ENCODE measurements at regions not wholly inside any gene's neighbourhood (a gene's known extent, or its start where the extent isn't known, plus 50 kb on each side); places are given as distances from the start of the nearest gene placed in this dataset.

DNA sequence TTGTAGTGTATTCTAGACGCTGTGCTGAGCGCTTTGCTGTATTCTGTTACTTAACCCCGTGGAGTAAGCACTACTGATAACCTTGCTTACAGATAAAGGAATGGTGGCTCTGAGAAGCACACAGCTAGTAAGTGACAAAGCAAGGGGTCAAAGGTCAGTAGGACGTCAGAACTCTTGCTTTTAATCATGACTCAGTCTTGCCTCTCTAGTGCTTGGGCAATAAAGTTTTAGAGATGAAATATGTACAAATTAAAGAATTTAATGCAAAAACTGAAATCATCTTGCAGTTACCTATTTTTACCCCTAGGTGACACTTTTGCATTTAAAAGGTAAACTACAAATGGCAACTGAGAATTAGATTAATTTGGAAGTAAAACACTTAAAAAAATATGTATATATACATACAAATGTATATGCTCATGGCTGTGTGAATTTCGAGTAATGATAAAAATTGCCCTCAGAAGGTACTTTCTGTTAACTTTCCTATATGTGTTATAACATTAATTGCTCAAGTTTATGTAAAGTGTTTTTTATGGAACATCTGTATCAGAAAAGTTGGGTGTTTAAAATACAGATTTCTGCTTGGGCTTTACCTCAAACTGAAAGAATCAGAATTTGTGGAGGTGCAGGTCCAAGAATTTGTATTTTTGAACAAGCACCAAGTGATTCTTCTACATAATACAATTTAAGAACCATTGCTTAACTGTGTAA is 175.1 kb upstream of the DAB2 start:
- H3K4me1 ChIP-seq = peaks cover 11% of the 10 kb centered on the region; the same call in 2 of the 3 replicates
- ATAC-seq = peak; percentile 54 to 73
- 19% methylated on average over 5 of the region's 5 CpGs for WGBS (ENCODE audit: missing lambda C conversion rate)
- H3K4me2 ChIP-seq = peak overlapping the region; percentile 38
- DNase-seq (ENCODE audit: low read depth in 1 of 2, low spot score in 1 of 2) = peak; percentile 17 to 67
- no peaks in the 10 kb centered on the region; the same call in 2 of the 3 replicates for H3K9me3 ChIP-seq
- ChIA-PET POLR2A (no interaction called here), CTCF (interaction anchor here (1.0 to 2.3 kb wide), 10 partner anchors 9 to 1146 kb away, joined by 3 to 10 read pairs (median 4); no protein-coding TSS in a partner anchor)
- no peak overlapping the region for H3K27ac ChIP-seq
- TF ChIP-seq CHD2 (IDR thresholded peaks at IDR 0.05; ENCODE audit: low read length, partially characterized antibody) (no peak), TFCP2L1 (CRISPR knock-in tag; IDR thresholded peaks at IDR 0.05) (no peak), FOSL2 (IDR thresholded peaks at IDR 0.05) (no peak), FOSL2 (CRISPR knock-in tag; IDR thresholded peaks at IDR 0.05) (peak; percentile 60), ZFP36 (IDR thresholded peaks at IDR 0.05; ENCODE audit: borderline replicate concordance, partially characterized antibody) (no peak), MYC (IDR thresholded peaks at IDR 0.05; ENCODE audit: borderline replicate concordance, low read length) (no peak), RARB (CRISPR knock-in tag; IDR thresholded peaks at IDR 0.05) (no peak), RAD21 (conservative IDR thresholded peaks at IDR 0.05 in 1 of 2, IDR thresholded peaks at IDR 0.05 in 1 of 2) (peak; percentile 75 to 77), SMC3 (IDR thresholded peaks at IDR 0.05) (peak; percentile 70), TP53 (CRISPR knock-in tag; IDR thresholded peaks at IDR 0.05) (no peak), EHMT2 (IDR thresholded peaks at IDR 0.05; ENCODE audit: low read depth) (no peak), HDAC2 (IDR thresholded peaks at IDR 0.05) (no peak)
- TF ChIP-seq, protein P1, sequence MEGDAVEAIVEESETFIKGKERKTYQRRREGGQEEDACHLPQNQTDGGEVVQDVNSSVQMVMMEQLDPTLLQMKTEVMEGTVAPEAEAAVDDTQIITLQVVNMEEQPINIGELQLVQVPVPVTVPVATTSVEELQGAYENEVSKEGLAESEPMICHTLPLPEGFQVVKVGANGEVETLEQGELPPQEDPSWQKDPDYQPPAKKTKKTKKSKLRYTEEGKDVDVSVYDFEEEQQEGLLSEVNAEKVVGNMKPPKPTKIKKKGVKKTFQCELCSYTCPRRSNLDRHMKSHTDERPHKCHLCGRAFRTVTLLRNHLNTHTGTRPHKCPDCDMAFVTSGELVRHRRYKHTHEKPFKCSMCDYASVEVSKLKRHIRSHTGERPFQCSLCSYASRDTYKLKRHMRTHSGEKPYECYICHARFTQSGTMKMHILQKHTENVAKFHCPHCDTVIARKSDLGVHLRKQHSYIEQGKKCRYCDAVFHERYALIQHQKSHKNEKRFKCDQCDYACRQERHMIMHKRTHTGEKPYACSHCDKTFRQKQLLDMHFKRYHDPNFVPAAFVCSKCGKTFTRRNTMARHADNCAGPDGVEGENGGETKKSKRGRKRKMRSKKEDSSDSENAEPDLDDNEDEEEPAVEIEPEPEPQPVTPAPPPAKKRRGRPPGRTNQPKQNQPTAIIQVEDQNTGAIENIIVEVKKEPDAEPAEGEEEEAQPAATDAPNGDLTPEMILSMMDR (IDR thresholded peaks at IDR 0.05) = peak; percentile 72
- TF ChIP-seq, protein P2, sequence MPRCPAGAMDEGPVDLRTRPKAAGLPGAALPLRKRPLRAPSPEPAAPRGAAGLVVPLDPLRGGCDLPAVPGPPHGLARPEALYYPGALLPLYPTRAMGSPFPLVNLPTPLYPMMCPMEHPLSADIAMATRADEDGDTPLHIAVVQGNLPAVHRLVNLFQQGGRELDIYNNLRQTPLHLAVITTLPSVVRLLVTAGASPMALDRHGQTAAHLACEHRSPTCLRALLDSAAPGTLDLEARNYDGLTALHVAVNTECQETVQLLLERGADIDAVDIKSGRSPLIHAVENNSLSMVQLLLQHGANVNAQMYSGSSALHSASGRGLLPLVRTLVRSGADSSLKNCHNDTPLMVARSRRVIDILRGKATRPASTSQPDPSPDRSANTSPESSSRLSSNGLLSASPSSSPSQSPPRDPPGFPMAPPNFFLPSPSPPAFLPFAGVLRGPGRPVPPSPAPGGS (IDR thresholded peaks at IDR 0.05) = no peak
- TF ChIP-seq, protein P3, sequence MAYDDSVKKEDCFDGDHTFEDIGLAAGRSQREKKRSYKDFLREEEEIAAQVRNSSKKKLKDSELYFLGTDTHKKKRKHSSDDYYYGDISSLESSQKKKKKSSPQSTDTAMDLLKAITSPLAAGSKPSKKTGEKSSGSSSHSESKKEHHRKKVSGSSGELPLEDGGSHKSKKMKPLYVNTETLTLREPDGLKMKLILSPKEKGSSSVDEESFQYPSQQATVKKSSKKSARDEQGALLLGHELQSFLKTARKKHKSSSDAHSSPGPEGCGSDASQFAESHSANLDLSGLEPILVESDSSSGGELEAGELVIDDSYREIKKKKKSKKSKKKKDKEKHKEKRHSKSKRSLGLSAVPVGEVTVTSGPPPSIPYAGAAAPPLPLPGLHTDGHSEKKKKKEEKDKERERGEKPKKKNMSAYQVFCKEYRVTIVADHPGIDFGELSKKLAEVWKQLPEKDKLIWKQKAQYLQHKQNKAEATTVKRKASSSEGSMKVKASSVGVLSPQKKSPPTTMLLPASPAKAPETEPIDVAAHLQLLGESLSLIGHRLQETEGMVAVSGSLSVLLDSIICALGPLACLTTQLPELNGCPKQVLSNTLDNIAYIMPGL (CRISPR knock-in tag; IDR thresholded peaks at IDR 0.05; ENCODE audit: borderline replicate concordance) = no peak
- no peak for FAIRE-seq
- no peak overlapping the region for H3K4me3 ChIP-seq

DNA sequence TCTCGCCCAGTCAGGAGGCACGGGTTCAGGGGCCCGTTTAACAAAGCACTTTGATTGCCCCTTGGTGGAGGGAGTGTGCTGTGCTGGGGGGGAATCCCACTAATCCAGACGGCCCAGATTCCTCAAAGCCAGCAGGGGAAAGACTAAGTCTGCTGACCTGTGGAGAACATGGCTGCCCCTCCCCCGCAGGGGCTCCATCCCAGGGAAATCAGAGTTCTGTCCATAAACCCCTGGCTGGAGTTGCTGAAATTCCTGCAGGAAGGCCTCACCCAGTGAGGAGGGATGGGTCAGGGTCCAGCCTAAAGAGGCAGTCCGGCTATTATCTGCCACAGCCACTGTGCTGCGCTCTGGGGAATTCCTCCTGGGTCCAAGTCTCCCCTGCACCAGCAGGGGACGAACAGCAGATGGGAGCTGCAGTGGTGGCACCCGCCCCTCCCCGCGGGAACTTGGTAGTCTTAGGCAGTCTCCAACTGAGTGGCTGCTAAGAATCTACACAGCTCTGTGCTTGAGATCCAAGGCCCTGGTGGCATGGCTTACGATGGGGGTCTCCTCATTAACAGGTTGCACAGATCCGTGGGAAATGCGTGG is 174.0 kb upstream of the DAB2 start:
- POLR2A ChIA-PET = interaction anchor here (0.6 kb wide), 1 partner anchor 21 kb away, joined by 3 read pairs; no protein-coding TSS in a partner anchor
- Histone ChIP-seq H3K4me1 (peaks cover 11% of the 10 kb centered on the region; the same call in 2 of the 3 replicates), H3K27ac (no peak overlapping the region), H3K4me3 (no peak overlapping the region), H3K9me3 (no peaks in the 10 kb centered on the region; the same call in 2 of the 3 replicates), H3K4me2 (no peak overlapping the region)
- no peak for TF ChIP-seq TP53 (CRISPR knock-in tag; IDR thresholded peaks at IDR 0.05)
- TF ChIP-seq MAZ (IDR thresholded peaks at IDR 0.05; ENCODE audit: borderline replicate concordance, low read depth, low read length) = no peak
- TF ChIP-seq HOXB5 (CRISPR knock-in tag; IDR thresholded peaks at IDR 0.05) = no peak
- no peak for TF ChIP-seq EHMT2 (IDR thresholded peaks at IDR 0.05; ENCODE audit: low read depth)
- TF ChIP-seq MAFK (IDR thresholded peaks at IDR 0.05; ENCODE audit: partially characterized antibody) = no peak
- no peak for TF ChIP-seq ZNF302 (CRISPR knock-in tag; IDR thresholded peaks at IDR 0.05)
- TF ChIP-seq NPAS2 (CRISPR knock-in tag; IDR thresholded peaks at IDR 0.05; ENCODE audit: borderline replicate concordance) = no peak
- TF ChIP-seq, protein P4, sequence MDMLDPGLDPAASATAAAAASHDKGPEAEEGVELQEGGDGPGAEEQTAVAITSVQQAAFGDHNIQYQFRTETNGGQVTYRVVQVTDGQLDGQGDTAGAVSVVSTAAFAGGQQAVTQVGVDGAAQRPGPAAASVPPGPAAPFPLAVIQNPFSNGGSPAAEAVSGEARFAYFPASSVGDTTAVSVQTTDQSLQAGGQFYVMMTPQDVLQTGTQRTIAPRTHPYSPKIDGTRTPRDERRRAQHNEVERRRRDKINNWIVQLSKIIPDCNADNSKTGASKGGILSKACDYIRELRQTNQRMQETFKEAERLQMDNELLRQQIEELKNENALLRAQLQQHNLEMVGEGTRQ (IDR thresholded peaks at IDR 0.05) = no peak
- no peak for TF ChIP-seq HOXB13 (CRISPR knock-in tag; IDR thresholded peaks at IDR 0.05; ENCODE audit: low read depth)
- TF ChIP-seq, protein P5, sequence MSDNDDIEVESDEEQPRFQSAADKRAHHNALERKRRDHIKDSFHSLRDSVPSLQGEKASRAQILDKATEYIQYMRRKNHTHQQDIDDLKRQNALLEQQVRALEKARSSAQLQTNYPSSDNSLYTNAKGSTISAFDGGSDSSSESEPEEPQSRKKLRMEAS (IDR thresholded peaks at IDR 0.05) = no peak
- TF ChIP-seq RCOR1 (IDR thresholded peaks at IDR 0.05; ENCODE audit: low read depth, low read length) = no peak
- no peak for TF ChIP-seq MYC (IDR thresholded peaks at IDR 0.05; ENCODE audit: borderline replicate concordance, low read length)
- TF ChIP-seq, protein P2 (IDR thresholded peaks at IDR 0.05) = no peak
- WGBS (ENCODE audit: missing lambda C conversion rate) = 71% methylated on average over 8 of the region's 14 CpGs
- ATAC-seq = no peak
- no peak for FAIRE-seq
- CTCF ChIA-PET = interaction anchor here (0.9 to 2.0 kb wide), 13 partner anchors 10 to 1148 kb away, joined by 3 to 10 read pairs (median 3); no protein-coding TSS in a partner anchor
- DNase-seq (ENCODE audit: low read depth in 1 of 2, low spot score in 1 of 2) = no peak
